Ovary (tissue), 7 donors: ENCODE measurements at regions not wholly inside any gene's neighbourhood (a gene's known extent, or its start where the extent isn't known, plus 50 kb on each side); places are given as distances from the start of the nearest gene placed in this dataset.

Source experiments
- DNase-seq, 5 donors: peaks; one replicate each; pipeline ENCODE4 v3.0.0-alpha.2; 2019 to 2020
- H3K27ac ChIP-seq, 2 donors: fragments of 200-600 bp; one replicate each; pipeline versions ENCODE4 v1.5.1 to v1.8.0; 2019 to 2022
- H3K27me3 ChIP-seq: fragments of 200-600 bp; one replicate; pipeline ENCODE4 v1.8.0; 2022
- H3K36me3 ChIP-seq: fragments of 200-600 bp; sonication (generic); one replicate; pipeline ENCODE4 v1.5.1; 2019
- H3K4me1 ChIP-seq: one replicate; pipeline ENCODE4 v1.8.1; 2013; ENCODE audit warnings: mild to moderate bottlenecking, moderate library complexity; ENCODE audit not compliant: insufficient read depth
- H3K4me3 ChIP-seq: fragments of 200-600 bp; sonication (generic); one replicate; pipeline ENCODE4 v1.5.1; 2017
- H3K9me3 ChIP-seq, 2 donors: fragments of 200-600 bp in 1 of 2; sonication (generic) in 1 of 2; one replicate each; pipeline versions ENCODE4 v1.5.1 to v1.8.1; 2013 to 2019; ENCODE audit warnings: mild to moderate bottlenecking in 1 of 2, moderate library complexity in 1 of 2
- CTCF ChIP-seq, 3 donors: fragments of 450-650 bp in 2 of 3; fragments of 200-600 bp in 1 of 3; IDR thresholded peaks; one replicate each; pipeline versions ENCODE4 v1.5.1 to v1.8.0; 2016 to 2022; ENCODE audit warnings: antibody characterized with exemption in 3 of 3, mild to moderate bottlenecking in 1 of 3
- EP300 ChIP-seq: sonication (generic); formaldehyde crosslinking; IDR thresholded peaks from one replicate; pipeline ENCODE4 v1.6.1; 2017; ENCODE audit warnings: antibody characterized with exemption
- POLR2A ChIP-seq: fragments of 450-650 bp; IDR thresholded peaks from one replicate; pipeline ENCODE4 v1.6.1; 2017; ENCODE audit warnings: antibody characterized with exemption, mild to moderate bottlenecking, moderate library complexity
- WGBS, 3 donors: extraction: QIAGEN DNeasy Blood & Tissue Kit in 1 of 3; methylation state at CpG; one replicate each; pipeline versions ENCODE4 v1.1.5 to v1.1.7; 2013 to 2017; 5-methylcytosine and 5-hydroxymethylcytosine counted together
- intact Hi-C, 4 donors: fragments of 100-400 bp; cut with DNase I; formaldehyde crosslinking; loops; one replicate each; pipeline versions ENCODE4 v1.11.0 to v1.15.1; 2022 to 2023
- donor health status: DM: no; HTN: no; CAD: no; lungs with moderate emphysema.
- donor health status: DM: no; HTN: no; CAD: no.
- donor health status: Bipolar disorder and iron deficiency.
- donor health status: DM: no; HTN: no; CAD: no.
- donor health status: DM: yes; HTN: yes; CAD: no.

GRCh38 chr5:54722846-54723433, 205.4 kb downstream of the SNX18 start:
- no peaks in the 10 kb centered on the region for H3K9me3 ChIP-seq
- no peaks in the 10 kb centered on the region for H3K27me3 ChIP-seq
- intact Hi-C loops: no loop called here
- no peak for TF ChIP-seq EP300
- no peak for TF ChIP-seq POLR2A
- no peak for TF ChIP-seq CTCF (IDR thresholded peaks at IDR 0.05)
- no peaks in the 10 kb centered on the region for H3K36me3 ChIP-seq
- DNase-seq: no peak
- no peaks in the 10 kb centered on the region for H3K4me1 ChIP-seq
- H3K27ac ChIP-seq: no peak overlapping the region
- WGBS, 3 donors: 44 to 59% (median 55%) methylated on average over 6 of the region's 6 CpGs
- H3K4me3 ChIP-seq: no peak overlapping the region

- Histone ChIP-seq H3K4me3 (no peak overlapping the region), H3K9me3 (no peaks in the 10 kb centered on the region), H3K27ac (no peak overlapping the region), H3K36me3 (no peaks in the 10 kb centered on the region), H3K27me3 (no peaks in the 10 kb centered on the region), H3K4me1 (no peaks in the 10 kb centered on the region)
- no peak for DNase-seq
- 54 to 66% (median 57%) methylated on average over 5 of the region's 5 CpGs for WGBS, 3 donors
- intact Hi-C loops: no loop called here
- no peak for TF ChIP-seq CTCF (IDR thresholded peaks at IDR 0.05)
- no peak for TF ChIP-seq EP300
- no peak for TF ChIP-seq POLR2A
Observed at GRCh38 chr5:54721951-54722654, 204.5 kb downstream of the SNX18 start.

GRCh38 chr5:54721116-54721515, 203.6 kb downstream of the SNX18 start:
- no peaks in the 10 kb centered on the region for H3K36me3 ChIP-seq
- TF ChIP-seq POLR2A: no peak
- TF ChIP-seq EP300: no peak
- TF ChIP-seq CTCF (IDR thresholded peaks at IDR 0.05): no peak
- no peak overlapping the region for H3K27ac ChIP-seq
- H3K4me1 ChIP-seq: no peaks in the 10 kb centered on the region
- no peaks in the 10 kb centered on the region for H3K9me3 ChIP-seq
- no peaks in the 10 kb centered on the region for H3K27me3 ChIP-seq
- WGBS, 3 donors: 23 to 39% (median 38%) methylated on average over 1 of the region's 1 CpG
- intact Hi-C loops: no loop called here
- H3K4me3 ChIP-seq: no peak overlapping the region
- DNase-seq: no peak

- Histone ChIP-seq H3K36me3 (no peaks in the 10 kb centered on the region), H3K4me3 (no peak overlapping the region), H3K27ac (no peak overlapping the region), H3K4me1 (no peaks in the 10 kb centered on the region), H3K9me3 (no peaks in the 10 kb centered on the region), H3K27me3 (no peaks in the 10 kb centered on the region)
- intact Hi-C loops: no loop called here
- no peak for DNase-seq
- TF ChIP-seq EP300 (no peak), CTCF (IDR thresholded peaks at IDR 0.05) (no peak), POLR2A (no peak)
- 63 to 81% (median 65%) methylated on average over 3 of the region's 3 CpGs for WGBS, 3 donors
Observed at GRCh38 chr5:54720341-54720740, 202.8 kb downstream of the SNX18 start.
